GM12878 (cell line): ENCODE measurements at regions not wholly inside any gene's neighbourhood (a gene's known extent, or its start where the extent isn't known, plus 50 kb on each side); places are given as distances from the start of the nearest gene placed in this dataset.

ENCODE experiments used
- ATAC-seq: fragments of 200-7000 bp; cut with Tn5 transposase; 3 replicates; pipeline ENCODE4 v1.9.1; 2020; ENCODE audit warnings: mild to moderate bottlenecking, moderate library complexity
- BruUV-seq: library from RNA; stranded (reverse); fragments of 400-500 nt; replicated peaks from 2 replicates; lab custom pipeline; 2021; lab: Mats Ljungman, UMichigan
- CTCF ChIA-PET: fragments of 300-600 bp; sonication (Branson Sonifier 250); formaldehyde crosslinking; extraction: SDS; loops from one replicate; lab custom pipeline; 2021; ENCODE audit warnings: inconsistent platforms; lab: Yijun Ruan, JAX
- POLR2A ChIA-PET: fragments of 350-600 bp; formaldehyde crosslinking; extraction: SDS; loops from one replicate; lab custom pipeline; 2021; ENCODE audit warnings: inconsistent platforms; lab: Charles Lee
- RAD21 ChIA-PET: fragments of 300-600 bp; sonication (Branson Sonifier 250); formaldehyde crosslinking; loops from one replicate; lab custom pipeline; 2023; ENCODE audit warnings: antibody characterized with exemption; ENCODE audit not compliant: unreplicated experiment; lab: Charles Lee
- SMC1A ChIA-PET: fragments of 300-600 bp; sonication (Branson Sonifier 250); formaldehyde crosslinking; loops from one replicate; lab custom pipeline; 2023; ENCODE audit not compliant: unreplicated experiment, uncharacterized antibody; lab: Charles Lee
- DNase-seq: peaks from one replicate; pipeline ENCODE4 v3.0.0-alpha.2; 2011; ENCODE audit warnings: low read depth, low spot score
- FAIRE-seq: peaks from 3 replicates; lab custom pipeline; 2011; peaks lifted over from hg19 to GRCh38; lab: Jason Lieb, UNC
- H2AFZ ChIP-seq: 2 replicates; pipeline ENCODE4 v1.6.0; 2011; ENCODE audit warnings: low read depth, low read length, control low read depth; ENCODE audit not compliant: control insufficient read depth
- H3K27ac ChIP-seq: 2 replicates; pipeline ENCODE4 v1.5.1; 2011; ENCODE audit warnings: control low read depth; ENCODE audit not compliant: control insufficient read depth, insufficient read depth
- H3K27me3 ChIP-seq, 2 experiments: replicated peaks in 1 of 2; 2 replicates each; pipeline versions ENCODE4 v1.6.0 to v1.6.1; 2011; ENCODE audit warnings: low read length in 1 of 2; ENCODE audit not compliant: control insufficient read depth in 2 of 2, insufficient read depth in 2 of 2
- H3K36me3 ChIP-seq, 2 experiments: 2 replicates each; pipeline ENCODE4 v1.5.1; 2011; ENCODE audit warnings: low read length in 1 of 2; ENCODE audit not compliant: control insufficient read depth in 2 of 2, insufficient read depth in 2 of 2
- H3K4me1 ChIP-seq: 2 replicates; pipeline ENCODE4 v1.6.1; 2011; ENCODE audit warnings: mild to moderate bottlenecking, low read length, moderate library complexity, mixed read lengths; ENCODE audit not compliant: control insufficient read depth, insufficient read depth
- H3K4me2 ChIP-seq: 2 replicates; pipeline ENCODE4 v1.6.0; 2011; ENCODE audit warnings: control low read depth; ENCODE audit not compliant: control insufficient read depth, insufficient read depth
- H3K4me3 ChIP-seq: fragments of 200-600 bp; sonication (generic); 2 replicates; pipeline ENCODE4 v1.5.1; 2016
- H3K79me2 ChIP-seq: 2 replicates; pipeline ENCODE4 v1.6.0; 2011; ENCODE audit warnings: low read length; ENCODE audit not compliant: control insufficient read depth, insufficient read depth
- H3K9ac ChIP-seq: 2 replicates; pipeline ENCODE4 v1.8.0; 2011; ENCODE audit warnings: low read length, control low read depth, mixed read lengths; ENCODE audit not compliant: control insufficient read depth, insufficient read depth
- H3K9me3 ChIP-seq: replicated peaks from 3 replicates; pipeline ENCODE4 v1.5.1; 2011; ENCODE audit warnings: mild to moderate bottlenecking, low read length; ENCODE audit not compliant: control insufficient read depth, insufficient read depth
- H4K20me1 ChIP-seq: 2 replicates; pipeline ENCODE4 v1.6.0; 2011; ENCODE audit not compliant: control insufficient read depth, insufficient read depth
- BACH1 ChIP-seq: fragments of 450-650 bp; IDR thresholded peaks from 2 replicates; pipeline ENCODE4 v1.6.1; 2017; ENCODE audit warnings: mild to moderate bottlenecking, borderline replicate concordance
- CHD1 ChIP-seq: IDR thresholded peaks from 2 replicates; pipeline ENCODE4 v1.6.1; 2012; ENCODE audit warnings: low read depth, low read length, improper control_type of control experiment
- GATAD2B ChIP-seq: fragments of 450-650 bp; conservative IDR thresholded peaks from 2 replicates; pipeline ENCODE4 v1.6.1; 2017; ENCODE audit warnings: low read depth, mild to moderate bottlenecking, moderate library complexity
- HDGF ChIP-seq: fragments of 450-650 bp; IDR thresholded peaks from 2 replicates; pipeline ENCODE4 v1.6.1; 2016; ENCODE audit warnings: antibody characterized with exemption
- MEF2B ChIP-seq: fragments of 450-650 bp; IDR thresholded peaks from 2 replicates; pipeline ENCODE4 v1.6.1; 2018; ENCODE audit warnings: mild to moderate bottlenecking, moderate library complexity; ENCODE audit not compliant: partially characterized antibody, poor library complexity, severe bottlenecking
- MTA2 ChIP-seq: fragments of 450-650 bp; IDR thresholded peaks from 2 replicates; pipeline ENCODE4 v1.6.1; 2016; ENCODE audit warnings: low read depth, mild to moderate bottlenecking, moderate library complexity
- NFIC ChIP-seq: IDR thresholded peaks from 2 replicates; pipeline ENCODE4 v1.6.1; 2012; ENCODE audit warnings: low read depth, mild to moderate bottlenecking, inconsistent platforms, low read length, moderate library complexity
- POLR2AphosphoS5 ChIP-seq: IDR thresholded peaks from 2 replicates; pipeline ENCODE4 v1.6.1; 2011; ENCODE audit warnings: mild to moderate bottlenecking, low read length, inconsistent platforms
- RAD21 ChIP-seq: IDR thresholded peaks from 2 replicates; pipeline ENCODE4 v1.6.1; 2011; ENCODE audit warnings: mild to moderate bottlenecking, low read depth, low read length, moderate library complexity; ENCODE audit not compliant: insufficient read depth
- RELB ChIP-seq: fragments of 450-650 bp; IDR thresholded peaks from 2 replicates; pipeline ENCODE4 v1.6.1; 2017; ENCODE audit warnings: low read depth, mild to moderate bottlenecking, moderate library complexity
- RUNX3 ChIP-seq: IDR thresholded peaks from 2 replicates; pipeline ENCODE4 v1.6.1; 2012; ENCODE audit warnings: low read length, inconsistent platforms
- SIX5 ChIP-seq: IDR thresholded peaks from 2 replicates; pipeline ENCODE4 v1.6.1; 2011; ENCODE audit warnings: mild to moderate bottlenecking, low read depth, low read length, moderate library complexity; ENCODE audit not compliant: severe bottlenecking
- SRF ChIP-seq, 2 experiments: IDR thresholded peaks; 2 replicates each; pipeline ENCODE4 v1.6.1; 2011; ENCODE audit warnings: low read depth in 2 of 2, low read length in 2 of 2, mild to moderate bottlenecking in 1 of 2, moderate library complexity in 1 of 2
- TCF12 ChIP-seq: IDR thresholded peaks from 2 replicates; pipeline ENCODE4 v1.6.1; 2011; ENCODE audit warnings: low read depth, mild to moderate bottlenecking, low read length
- TCF3 ChIP-seq: IDR thresholded peaks from 2 replicates; pipeline ENCODE4 v1.6.1; 2012; ENCODE audit warnings: low read depth, mild to moderate bottlenecking, low read length, borderline replicate concordance; ENCODE audit not compliant: insufficient read depth
- ZBTB4 ChIP-seq: fragments of 450-650 bp; formaldehyde crosslinking; IDR thresholded peaks from 2 replicates; pipeline ENCODE4 v1.4.0; 2022; ENCODE audit warnings: mild to moderate bottlenecking, moderate library complexity
- ZNF217 ChIP-seq: fragments of 450-650 bp; IDR thresholded peaks from 2 replicates; pipeline ENCODE4 v1.6.1; 2017; ENCODE audit warnings: antibody characterized with exemption, mild to moderate bottlenecking
- WGBS: methylation state at CpG from one replicate; pipeline ENCODE4 v1.1.6; 2016; ENCODE audit warnings: low lambda C conversion rate; ENCODE audit not compliant: insufficient replicate concordance, insufficient coverage; ENCODE audit errors: missing lambda C conversion rate; 5-methylcytosine and 5-hydroxymethylcytosine counted together
- in situ Hi-C: fragments of 300-500 bp; cut with MboI; formaldehyde crosslinking; loops from 9 replicates; pipeline ENCODE4 v1.14.3; 2018; ENCODE audit warnings: mixed read lengths
- intact Hi-C: fragments of 100-400 bp; cut with micrococcal nuclease; formaldehyde crosslinking; loops from one replicate; pipeline ENCODE4 v1.14.2; 2022; ENCODE audit not compliant: unreplicated experiment
- TF ChIP-seq, protein P1 (sequence below): fragments of 450-650 bp; formaldehyde crosslinking; IDR thresholded peaks from 2 replicates; pipeline ENCODE4 v1.5.0; 2022; ENCODE audit warnings: mild to moderate bottlenecking, missing genetic modification characterization

- TF ChIP-seq, protein P1, sequence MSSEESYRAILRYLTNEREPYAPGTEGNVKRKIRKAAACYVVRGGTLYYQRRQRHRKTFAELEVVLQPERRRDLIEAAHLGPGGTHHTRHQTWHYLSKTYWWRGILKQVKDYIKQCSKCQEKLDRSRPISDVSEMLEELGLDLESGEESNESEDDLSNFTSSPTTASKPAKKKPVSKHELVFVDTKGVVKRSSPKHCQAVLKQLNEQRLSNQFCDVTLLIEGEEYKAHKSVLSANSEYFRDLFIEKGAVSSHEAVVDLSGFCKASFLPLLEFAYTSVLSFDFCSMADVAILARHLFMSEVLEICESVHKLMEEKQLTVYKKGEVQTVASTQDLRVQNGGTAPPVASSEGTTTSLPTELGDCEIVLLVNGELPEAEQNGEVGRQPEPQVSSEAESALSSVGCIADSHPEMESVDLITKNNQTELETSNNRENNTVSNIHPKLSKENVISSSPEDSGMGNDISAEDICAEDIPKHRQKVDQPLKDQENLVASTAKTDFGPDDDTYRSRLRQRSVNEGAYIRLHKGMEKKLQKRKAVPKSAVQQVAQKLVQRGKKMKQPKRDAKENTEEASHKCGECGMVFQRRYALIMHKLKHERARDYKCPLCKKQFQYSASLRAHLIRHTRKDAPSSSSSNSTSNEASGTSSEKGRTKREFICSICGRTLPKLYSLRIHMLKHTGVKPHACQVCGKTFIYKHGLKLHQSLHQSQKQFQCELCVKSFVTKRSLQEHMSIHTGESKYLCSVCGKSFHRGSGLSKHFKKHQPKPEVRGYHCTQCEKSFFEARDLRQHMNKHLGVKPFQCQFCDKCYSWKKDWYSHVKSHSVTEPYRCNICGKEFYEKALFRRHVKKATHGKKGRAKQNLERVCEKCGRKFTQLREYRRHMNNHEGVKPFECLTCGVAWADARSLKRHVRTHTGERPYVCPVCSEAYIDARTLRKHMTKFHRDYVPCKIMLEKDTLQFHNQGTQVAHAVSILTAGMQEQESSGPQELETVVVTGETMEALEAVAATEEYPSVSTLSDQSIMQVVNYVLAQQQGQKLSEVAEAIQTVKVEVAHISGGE (CRISPR knock-in tag): no peak
- TF ChIP-seq CHD1 (no peak), RAD21 (no peak), HDGF (no peak), SIX5 (no peak), GATAD2B (no peak)
Measured at GRCh38 chr5:9956725-9957124, 293.0 kb downstream of the ATPSCKMT start (continued).

GRCh38 chr5:9955586-9955985, 294.1 kb downstream of the ATPSCKMT start:
- intact Hi-C loops (no loop called here), in situ Hi-C loops (no loop called here)
- ChIA-PET SMC1A (no interaction called here), POLR2A (no interaction called here), CTCF (no interaction called here), RAD21 (no interaction called here)
- FAIRE-seq: no peak
- H2AFZ ChIP-seq: no peak overlapping the region
- ATAC-seq: no peak
- no peaks in the 10 kb centered on the region for H3K9me3 ChIP-seq
- no peak overlapping the region for H3K9ac ChIP-seq
- H3K4me2 ChIP-seq: no peak overlapping the region
- H3K4me1 ChIP-seq: no peaks in the 10 kb centered on the region
- WGBS: 80% methylated on average over 3 of the region's 3 CpGs
- BruUV-seq: no TSS peak
- H3K27me3 ChIP-seq: no peaks in the 10 kb centered on the region
- H3K36me3 ChIP-seq: no peaks in the 10 kb centered on the region
- H4K20me1 ChIP-seq: no peaks in the 10 kb centered on the region
- no peak for DNase-seq
- no peak overlapping the region for H3K4me3 ChIP-seq
- H3K27ac ChIP-seq: no peak overlapping the region
- no peaks in the 10 kb centered on the region for H3K79me2 ChIP-seq
- no peak for TF ChIP-seq MEF2B
- TF ChIP-seq RUNX3: no peak
- TF ChIP-seq NFIC: no peak
- no peak for TF ChIP-seq TCF12
- TF ChIP-seq ZNF217: no peak
- no peak for TF ChIP-seq RELB
- TF ChIP-seq ZBTB4 (CRISPR knock-in tag): no peak
- no peak for TF ChIP-seq BACH1
- TF ChIP-seq SRF (IDR thresholded peaks at IDR 0.05; ENCODE audit: low read depth in 2 of 2, low read length in 2 of 2): no peak
- TF ChIP-seq POLR2AphosphoS5: no peak
- TF ChIP-seq MTA2: no peak
- TF ChIP-seq TCF3: no peak
